HEK293 (cell line): ENCODE measurements at regions not wholly inside any gene's neighbourhood (a gene's known extent, or its start where the extent isn't known, plus 50 kb on each side); places are given as distances from the start of the nearest gene placed in this dataset.

ENCODE experiments used
- BCL6B ChIP-seq: fragments of 450-650 bp; formaldehyde crosslinking; IDR thresholded peaks from 2 replicates; pipeline ENCODE4 v1.5.1; 2017; ENCODE audit warnings: missing biosample characterization, missing genetic modification characterization
- CTCF ChIP-seq: fragments of 450-650 bp; formaldehyde crosslinking; IDR thresholded peaks from 2 replicates; pipeline ENCODE4 v1.5.1; 2016; ENCODE audit warnings: missing biosample characterization, missing genetic modification characterization
- KLF16 ChIP-seq: fragments of 450-650 bp; formaldehyde crosslinking; IDR thresholded peaks from 2 replicates; pipeline ENCODE4 v1.5.1; 2017; ENCODE audit warnings: missing biosample characterization, missing genetic modification characterization
- KLF7 ChIP-seq: fragments of 450-650 bp; formaldehyde crosslinking; IDR thresholded peaks from 2 replicates; pipeline ENCODE4 v1.5.1; 2016; ENCODE audit warnings: missing biosample characterization, missing genetic modification characterization, borderline replicate concordance
- MZF1 ChIP-seq: fragments of 450-650 bp; formaldehyde crosslinking; IDR thresholded peaks from 2 replicates; pipeline ENCODE4 v1.5.1; 2017; ENCODE audit warnings: missing biosample characterization, missing genetic modification characterization, borderline replicate concordance
- PATZ1 ChIP-seq: fragments of 450-650 bp; formaldehyde crosslinking; IDR thresholded peaks from 2 replicates; pipeline ENCODE4 v1.5.1; 2016; ENCODE audit warnings: missing biosample characterization, missing genetic modification characterization
- SALL2 ChIP-seq: fragments of 450-650 bp; formaldehyde crosslinking; IDR thresholded peaks from 2 replicates; pipeline ENCODE4 v1.5.0; 2017; ENCODE audit warnings: missing biosample characterization, mild to moderate bottlenecking, missing genetic modification characterization, borderline replicate concordance
- TCF7L2 ChIP-seq: IDR thresholded peaks from 2 replicates; pipeline ENCODE4 v1.6.1; 2011; ENCODE audit warnings: low read depth, mild to moderate bottlenecking, inconsistent platforms, low read length, moderate library complexity, borderline replicate concordance
- ZNF10 ChIP-seq: fragments of 450-650 bp; formaldehyde crosslinking; IDR thresholded peaks from 2 replicates; pipeline ENCODE4 v1.5.1; 2017; ENCODE audit warnings: missing biosample characterization, missing genetic modification characterization
- ZNF704 ChIP-seq: fragments of 450-650 bp; formaldehyde crosslinking; IDR thresholded peaks from 2 replicates; pipeline ENCODE4 v1.5.1; 2016; ENCODE audit warnings: missing biosample characterization, missing genetic modification characterization
- ZNF707 ChIP-seq: fragments of 450-650 bp; formaldehyde crosslinking; IDR thresholded peaks from 2 replicates; pipeline ENCODE4 v1.5.1; 2016; ENCODE audit warnings: missing biosample characterization, missing genetic modification characterization
- ZNF747 ChIP-seq: fragments of 450-650 bp; formaldehyde crosslinking; IDR thresholded peaks from 2 replicates; pipeline ENCODE4 v1.5.1; 2016; ENCODE audit warnings: missing biosample characterization, missing genetic modification characterization
- ZSCAN30 ChIP-seq: fragments of 450-650 bp; IDR thresholded peaks from 2 replicates; pipeline ENCODE4 v1.5.1; 2018; ENCODE audit warnings: missing biosample characterization, mild to moderate bottlenecking, missing genetic modification characterization, moderate library complexity

- TF ChIP-seq CTCF, result no peak
- no peak for TF ChIP-seq ZSCAN30 (tag by site-specific recombination)
- no peak for TF ChIP-seq KLF16 (tag by site-specific recombination)
- no peak for TF ChIP-seq TCF7L2
- TF ChIP-seq ZNF10, result no peak
- no peak for TF ChIP-seq PATZ1 (tag by site-specific recombination)
- TF ChIP-seq SALL2 (tag by site-specific recombination), result no peak
- no peak for TF ChIP-seq ZNF704 (tag by site-specific recombination)
- TF ChIP-seq BCL6B (tag by site-specific recombination), result no peak
- TF ChIP-seq KLF7 (tag by site-specific recombination), result no peak
- no peak for TF ChIP-seq ZNF747
- no peak for TF ChIP-seq MZF1
- TF ChIP-seq ZNF707 (tag by site-specific recombination), result no peak
These were observed 167.0 kb upstream of the ZC3H15 start for GRCh38 chr2:186319105-186319504.
